8988T (cell line): ENCODE measurements at regions not wholly inside any gene's neighbourhood (a gene's known extent, or its start where the extent isn't known, plus 50 kb on each side); places are given as distances from the start of the nearest gene placed in this dataset.
"Not testable (repeated sequence)": the region's sequence is repeated elsewhere in the genome, so short reads cannot be mapped to it uniquely, and the experiment has no call there.

Experiments
- DNase-seq: peaks from one replicate; pipeline ENCODE4 v3.0.0; 2011

DNA sequence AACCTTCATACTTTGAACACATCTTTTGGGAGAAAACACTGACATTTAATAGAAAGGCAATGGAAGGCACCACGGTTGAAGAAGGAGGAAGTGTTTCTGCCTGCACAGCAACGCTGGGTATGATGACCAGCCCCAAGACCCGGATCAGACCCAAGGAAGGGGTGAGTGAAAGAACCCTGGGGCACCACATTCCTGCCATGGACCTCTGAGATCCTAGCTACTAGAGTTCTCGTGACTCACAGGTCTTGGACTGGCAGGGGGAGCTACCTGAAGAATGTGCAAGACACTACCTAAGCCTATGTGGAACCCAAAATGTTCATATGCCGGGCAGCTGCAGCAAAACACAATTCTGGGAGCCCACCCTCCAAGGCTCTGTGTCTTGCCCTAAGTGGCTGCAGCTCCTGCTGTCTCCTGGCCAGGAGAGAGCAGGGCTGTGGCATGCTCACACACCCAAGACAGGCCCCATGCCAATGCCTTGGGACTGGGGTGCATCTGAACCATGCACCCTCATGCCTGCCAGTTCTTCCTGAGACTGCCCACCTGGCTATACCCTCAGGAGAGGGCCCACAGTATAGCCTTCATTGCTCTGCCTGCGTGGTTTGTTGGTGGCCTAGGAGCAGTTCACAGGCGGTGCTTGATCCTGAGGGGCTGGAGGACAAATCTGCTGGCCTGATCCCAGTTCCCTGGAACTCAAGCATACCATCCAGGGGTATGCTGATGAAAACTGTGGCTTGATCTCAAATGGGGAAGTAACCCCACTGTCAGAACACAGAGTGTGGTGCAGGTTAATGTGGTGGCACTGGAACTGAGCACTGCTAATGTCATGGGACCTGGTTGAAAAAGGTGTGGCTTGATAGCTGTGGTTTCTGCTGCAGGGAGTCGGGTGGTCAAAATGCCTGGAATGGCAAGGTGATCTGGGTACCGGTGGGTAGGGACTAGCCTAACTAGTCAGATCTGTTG, 353.3 kb upstream of the ARHGEF26 start:
- no peak for DNase-seq

GRCh38 chr3:153768561-153769469, 352.4 kb upstream of the ARHGEF26 start:
- DNase-seq = no peak

DNA sequence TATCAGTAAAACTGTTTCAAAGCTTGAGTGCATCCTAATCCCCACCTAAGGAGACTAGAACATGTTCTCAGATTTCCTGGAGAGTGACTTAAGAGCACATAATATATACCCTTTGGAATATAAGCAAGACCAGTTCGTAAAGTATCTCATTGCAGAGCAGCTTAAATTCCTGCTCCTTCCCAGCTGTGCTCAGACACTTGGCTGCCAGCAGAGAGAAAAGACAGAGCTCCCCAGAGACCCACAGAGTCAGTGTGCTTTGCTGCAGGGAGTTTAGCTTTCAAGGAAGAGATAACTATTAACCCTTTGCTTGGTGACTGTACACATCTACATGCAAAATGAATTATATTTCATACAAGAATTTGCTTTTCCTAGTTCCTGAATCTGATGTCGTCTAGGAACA, 338.1 kb upstream of the ARHGEF26 start:
- DNase-seq = no peak

GRCh38 chr3:153783741-153784480, 337.3 kb upstream of the ARHGEF26 start:
- DNase-seq = no peak

DNA sequence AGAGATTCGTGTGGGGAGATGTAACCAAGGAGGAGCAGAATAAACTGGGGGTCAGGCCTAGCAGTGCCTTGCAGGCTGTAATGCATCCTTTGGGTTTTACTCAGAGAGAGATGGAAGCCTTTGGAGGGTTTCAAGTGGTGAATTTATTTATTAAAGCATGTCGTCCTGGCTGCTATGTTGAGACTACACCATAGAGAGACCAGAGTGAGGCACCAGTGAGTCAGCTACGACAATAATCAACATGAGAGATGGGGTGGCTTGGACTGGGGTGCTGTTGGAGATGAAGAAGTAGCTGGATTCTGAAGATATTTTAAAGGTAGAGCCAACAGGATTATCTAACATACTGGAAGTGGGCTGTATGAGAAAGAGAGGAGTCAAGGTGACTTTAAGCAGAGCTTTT, 335.3 kb upstream of the ARHGEF26 start:
- no peak for DNase-seq

DNA sequence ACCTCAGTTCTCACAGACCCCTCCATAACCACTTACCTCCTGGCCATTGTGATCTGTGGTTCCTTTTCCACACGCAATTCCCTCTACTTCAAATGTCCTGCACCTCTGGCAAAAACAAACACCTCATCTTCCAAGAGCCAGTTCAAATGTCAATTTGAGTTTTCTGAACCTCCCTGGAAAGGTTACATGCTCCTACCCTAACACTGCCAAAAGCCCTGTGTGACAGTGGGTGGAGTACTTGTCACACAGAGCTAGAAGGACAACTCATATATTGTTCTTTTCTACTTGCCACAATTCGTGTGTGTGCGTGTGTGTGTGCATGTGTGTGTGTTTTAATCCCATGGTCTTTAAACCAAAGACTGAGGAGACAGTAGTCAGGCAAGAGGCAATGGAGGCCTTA, 331.8 kb upstream of the ARHGEF26 start:
- no peak for DNase-seq

DNA sequence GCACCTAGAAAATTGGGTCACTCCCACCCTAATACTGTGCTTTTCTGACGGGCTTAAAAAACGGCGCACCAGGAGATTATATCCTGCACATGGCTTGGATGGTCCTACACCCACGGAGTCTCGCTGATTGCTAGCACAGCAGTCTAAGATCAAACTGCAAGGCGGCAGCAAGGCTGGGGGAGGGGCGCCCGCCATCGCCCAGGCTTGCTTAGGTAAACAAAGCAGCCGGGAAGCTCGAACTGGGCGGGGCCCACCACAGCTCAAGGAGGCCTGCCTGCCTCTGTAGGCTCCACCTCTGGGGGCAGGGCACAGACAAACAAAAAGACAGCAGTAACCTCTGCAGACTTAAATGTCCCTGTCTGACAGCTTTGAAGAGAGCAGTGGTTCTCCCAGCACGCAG, 324.1 kb upstream of the ARHGEF26 start:
- not testable (repeated sequence) for DNase-seq

- no peak for DNase-seq
Measured at GRCh38 chr3:153809097-153809496, 312.1 kb upstream of the ARHGEF26 start.

DNA sequence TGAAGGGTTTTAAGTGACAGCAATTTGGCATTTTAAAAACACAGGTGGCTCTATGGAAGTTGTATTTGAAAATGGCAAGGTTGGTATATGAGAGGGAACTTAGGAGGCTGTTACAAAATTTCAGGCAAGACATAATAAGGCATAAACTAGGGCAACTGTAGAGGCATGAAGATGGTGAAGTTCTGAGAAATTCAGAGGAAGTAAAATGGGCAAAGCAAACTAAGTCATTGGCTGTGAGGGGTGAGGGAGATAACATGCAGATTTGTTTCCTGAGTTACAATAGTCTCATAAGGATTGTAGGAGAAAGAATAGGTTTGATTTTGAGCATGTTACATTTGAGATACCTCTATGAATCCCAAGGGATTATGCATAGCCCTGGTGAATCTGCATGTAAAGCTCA, 302.9 kb upstream of the ARHGEF26 start:
- DNase-seq = no peak

- no peak for DNase-seq
Measured at GRCh38 chr3:153820035-153820434, 301.2 kb upstream of the ARHGEF26 start.

- not testable (repeated sequence) for DNase-seq
Measured at GRCh38 chr3:153828346-153828745, 292.8 kb upstream of the ARHGEF26 start.

- DNase-seq = no peak
Measured at GRCh38 chr3:153829606-153830170, 291.5 kb upstream of the ARHGEF26 start.

GRCh38 chr3:153830552-153830951, 290.6 kb upstream of the ARHGEF26 start:
- no peak for DNase-seq

GRCh38 chr3:153835540-153835939, 285.6 kb upstream of the ARHGEF26 start:
- DNase-seq = no peak

GRCh38 chr3:153840487-153840886, 280.7 kb upstream of the ARHGEF26 start:
- DNase-seq = no peak

DNA sequence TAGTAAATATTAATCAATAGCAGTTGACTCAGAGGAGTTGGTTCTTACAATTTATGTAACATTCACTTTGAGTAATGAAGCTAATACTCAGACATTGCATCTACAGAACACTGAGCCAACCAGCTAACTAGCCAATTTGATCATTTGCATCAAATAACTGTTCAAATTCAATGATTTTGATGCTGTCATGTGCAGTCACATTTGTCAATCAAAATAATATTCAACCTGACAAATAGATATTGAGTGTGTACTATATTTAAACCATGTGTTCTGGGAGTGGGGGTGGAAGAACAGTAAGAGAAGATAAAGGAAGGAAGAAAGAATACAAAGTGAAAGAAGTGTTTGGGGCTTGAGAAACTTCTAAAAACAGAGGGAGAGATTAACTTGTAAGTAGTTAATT, 277.2 kb upstream of the ARHGEF26 start:
- no peak for DNase-seq

DNA sequence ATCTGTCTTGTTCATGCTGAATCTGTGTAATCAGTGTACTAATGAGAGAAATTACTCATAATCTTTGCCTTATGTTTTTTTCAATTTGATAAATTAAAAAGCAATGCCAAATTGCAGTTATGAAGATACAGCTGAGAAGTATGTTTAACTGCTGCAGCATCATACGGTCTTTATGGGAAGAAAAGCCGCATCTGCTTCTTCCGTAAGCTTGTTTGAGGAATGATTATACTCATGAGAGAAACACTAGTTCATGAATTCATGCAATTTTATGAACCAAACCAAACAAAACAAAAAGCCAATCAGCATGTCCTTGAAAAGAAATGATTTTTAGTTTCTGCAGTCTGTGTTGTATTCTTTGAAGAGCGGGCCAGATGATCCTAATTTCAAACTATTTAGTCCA, 275.9 kb upstream of the ARHGEF26 start:
- no peak for DNase-seq

- DNase-seq = no peak
Measured at GRCh38 chr3:153848702-153849101, 272.5 kb upstream of the ARHGEF26 start.

- DNase-seq = no peak
Measured at GRCh38 chr3:153852355-153852754, 268.8 kb upstream of the ARHGEF26 start.

DNA sequence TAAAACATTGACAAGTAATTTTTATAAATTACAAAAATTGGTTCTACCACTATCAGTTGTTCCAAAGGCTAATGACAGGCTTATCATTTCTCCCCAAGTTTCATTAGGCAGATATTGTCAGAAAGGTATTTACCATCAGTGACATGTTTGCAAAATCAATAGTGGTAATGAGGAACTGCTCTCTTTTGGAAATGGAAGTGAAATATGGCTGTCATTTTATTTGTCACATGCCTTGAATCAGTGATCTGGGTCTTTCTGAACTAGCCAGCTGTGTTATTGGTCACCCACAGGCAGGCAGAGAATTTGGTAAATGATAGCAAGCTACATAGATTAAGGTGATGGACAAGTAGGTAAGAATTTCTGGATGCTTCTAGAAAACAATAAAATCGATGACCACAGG, 268.0 kb upstream of the ARHGEF26 start:
- DNase-seq = no peak

- no peak for DNase-seq
Measured at GRCh38 chr3:153855772-153856171, 265.4 kb upstream of the ARHGEF26 start.

- no peak for DNase-seq
Measured at GRCh38 chr3:153856932-153857331, 264.3 kb upstream of the ARHGEF26 start.

DNA sequence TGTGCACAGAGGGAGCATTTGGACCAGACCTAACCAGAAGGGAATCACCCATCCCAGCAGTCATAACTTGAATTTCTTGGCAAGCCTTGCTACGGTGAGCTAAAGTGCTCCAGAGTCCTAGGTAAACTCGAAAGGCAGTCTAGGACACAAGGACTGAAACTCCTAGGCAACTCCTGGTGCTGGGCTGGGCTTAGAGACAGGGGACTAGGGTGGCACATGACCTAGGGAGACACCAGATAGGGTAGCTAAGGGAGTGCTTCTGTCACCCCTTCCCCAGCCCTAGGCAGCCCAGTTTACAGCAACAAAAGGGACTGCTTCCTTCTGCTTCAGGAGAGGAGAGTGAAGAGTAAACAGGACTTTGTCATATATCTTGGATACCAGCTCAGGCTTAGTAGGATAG, 256.4 kb upstream of the ARHGEF26 start:
- no peak for DNase-seq
